Panc1 (cell line): ENCODE measurements at regions not wholly inside any gene's neighbourhood (a gene's known extent, or its start where the extent isn't known, plus 50 kb on each side); places are given as distances from the start of the nearest gene placed in this dataset.

Experiments
- CTCF ChIP-seq: fragments of 450-650 bp; IDR thresholded peaks from 2 replicates; pipeline ENCODE4 v1.5.1; 2017; ENCODE audit warnings: mild to moderate bottlenecking
- POLR2AphosphoS5 ChIP-seq: IDR thresholded peaks from 2 replicates; pipeline ENCODE4 v1.6.1; 2012; ENCODE audit warnings: mild to moderate bottlenecking, low read depth, low read length, moderate library complexity
- REST ChIP-seq, 2 experiments: IDR thresholded peaks; 2 replicates each; pipeline ENCODE4 v1.6.1; 2011 to 2012; ENCODE audit warnings: low read depth in 2 of 2, control low read depth in 1 of 2, low read length in 1 of 2, mild to moderate bottlenecking in 1 of 2, moderate library complexity in 1 of 2; ENCODE audit not compliant: insufficient read depth in 1 of 2
- SIN3A ChIP-seq: IDR thresholded peaks from 2 replicates; pipeline ENCODE4 v1.6.1; 2012; ENCODE audit warnings: low read depth, mild to moderate bottlenecking, low read length, moderate library complexity, borderline replicate concordance; ENCODE audit not compliant: insufficient read depth

- TF ChIP-seq CTCF (no peak), SIN3A (no peak), POLR2AphosphoS5 (no peak), REST (IDR thresholded peaks at IDR 0.05; ENCODE audit: insufficient read depth in 1 of 2, low read depth in 2 of 2, low read length in 1 of 2) (no peak)
Measured at GRCh38 chr5:103668281-103668680, 105.7 kb upstream of the NUDT12 start.
